Stomach (tissue), 4 donors: ENCODE measurements at regions not wholly inside any gene's neighbourhood (a gene's known extent, or its start where the extent isn't known, plus 50 kb on each side); places are given as distances from the start of the nearest gene placed in this dataset.
"Not testable (repeated sequence)": the region's sequence is repeated elsewhere in the genome, so short reads cannot be mapped to it uniquely, and the experiment has no call there.

Experiments
- POLR2A ChIP-seq, 4 donors: fragments of 450-650 bp; IDR thresholded peaks; one replicate each; pipeline ENCODE4 v1.6.1; 2016; ENCODE audit warnings: antibody characterized with exemption in 4 of 4, control low read depth in 2 of 4, mild to moderate bottlenecking in 1 of 4, moderate library complexity in 1 of 4
- TF ChIP-seq, protein P1 (sequence below), 7 experiments: fragments of 450-650 bp in 4 of 7; fragments of 200-600 bp in 3 of 7; sonication (generic) in 3 of 7; IDR thresholded peaks; one replicate each; pipeline ENCODE4 v1.5.1; 2016 to 2019; ENCODE audit warnings: antibody characterized with exemption in 7 of 7, control low read depth in 2 of 7, mild to moderate bottlenecking in 1 of 7

DNA sequence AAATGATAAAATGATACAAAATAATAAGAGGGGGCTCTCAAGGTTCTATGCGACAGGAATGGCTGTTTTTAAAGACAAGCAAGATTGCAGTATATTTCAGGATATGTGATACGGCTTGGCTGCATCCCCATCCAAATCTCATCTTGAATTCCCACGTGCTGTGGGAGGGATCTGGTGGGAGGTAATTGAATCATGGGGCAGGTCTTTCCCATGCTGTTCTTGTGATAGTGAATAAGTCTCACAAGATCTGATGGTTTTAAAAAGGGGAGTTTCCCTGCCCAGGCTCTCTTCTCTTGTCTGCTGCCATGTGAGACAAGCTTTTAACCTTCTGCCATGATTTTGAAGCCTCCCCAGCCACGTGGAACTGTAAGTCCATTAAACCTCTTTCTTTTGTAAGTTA, 327.7 kb downstream of the GBA3 start:
- TF ChIP-seq, protein P1, sequence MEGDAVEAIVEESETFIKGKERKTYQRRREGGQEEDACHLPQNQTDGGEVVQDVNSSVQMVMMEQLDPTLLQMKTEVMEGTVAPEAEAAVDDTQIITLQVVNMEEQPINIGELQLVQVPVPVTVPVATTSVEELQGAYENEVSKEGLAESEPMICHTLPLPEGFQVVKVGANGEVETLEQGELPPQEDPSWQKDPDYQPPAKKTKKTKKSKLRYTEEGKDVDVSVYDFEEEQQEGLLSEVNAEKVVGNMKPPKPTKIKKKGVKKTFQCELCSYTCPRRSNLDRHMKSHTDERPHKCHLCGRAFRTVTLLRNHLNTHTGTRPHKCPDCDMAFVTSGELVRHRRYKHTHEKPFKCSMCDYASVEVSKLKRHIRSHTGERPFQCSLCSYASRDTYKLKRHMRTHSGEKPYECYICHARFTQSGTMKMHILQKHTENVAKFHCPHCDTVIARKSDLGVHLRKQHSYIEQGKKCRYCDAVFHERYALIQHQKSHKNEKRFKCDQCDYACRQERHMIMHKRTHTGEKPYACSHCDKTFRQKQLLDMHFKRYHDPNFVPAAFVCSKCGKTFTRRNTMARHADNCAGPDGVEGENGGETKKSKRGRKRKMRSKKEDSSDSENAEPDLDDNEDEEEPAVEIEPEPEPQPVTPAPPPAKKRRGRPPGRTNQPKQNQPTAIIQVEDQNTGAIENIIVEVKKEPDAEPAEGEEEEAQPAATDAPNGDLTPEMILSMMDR (IDR thresholded peaks at IDR 0.05) = not testable (repeated sequence)
- not testable (repeated sequence) for TF ChIP-seq POLR2A (IDR thresholded peaks at IDR 0.05)
